Tibial nerve (tissue), 4 donors: ENCODE measurements at regions not wholly inside any gene's neighbourhood (a gene's known extent, or its start where the extent isn't known, plus 50 kb on each side); places are given as distances from the start of the nearest gene placed in this dataset.

Experiments
- DNase-seq, 2 donors: peaks; one replicate each; pipeline ENCODE4 v3.0.0-alpha.2; 2019; ENCODE audit warnings: low spot score in 2 of 2
- H3K27ac ChIP-seq, 4 donors: fragments of 200-600 bp; sonication (generic) in 3 of 4; one replicate each; pipeline ENCODE4 v1.5.1; 2017 to 2019; ENCODE audit warnings: mild to moderate bottlenecking in 1 of 4
- H3K27me3 ChIP-seq, 2 donors: fragments of 200-600 bp; sonication (generic) in 1 of 2; one replicate each; pipeline versions ENCODE4 v1.5.1 to v1.6.0; 2017 to 2019
- H3K36me3 ChIP-seq, 3 donors: fragments of 200-600 bp; sonication (generic); one replicate each; pipeline ENCODE4 v1.5.1; 2018 to 2019
- H3K4me1 ChIP-seq, 4 donors: fragments of 200-600 bp; sonication (generic) in 3 of 4; one replicate each; pipeline ENCODE4 v1.5.1; 2017 to 2019
- H3K4me3 ChIP-seq, 4 donors: fragments of 200-600 bp; sonication (generic) in 3 of 4; one replicate each; pipeline ENCODE4 v1.5.1; 2017 to 2019; ENCODE audit warnings: mild to moderate bottlenecking in 1 of 4, moderate library complexity in 1 of 4
- H3K9me3 ChIP-seq, 4 donors: fragments of 200-600 bp; sonication (generic) in 3 of 4; one replicate each; pipeline ENCODE4 v1.5.1; 2017 to 2019
- CTCF ChIP-seq, 5 experiments: fragments of 200-600 bp in 3 of 5; fragments of 450-650 bp in 2 of 5; sonication (generic) in 3 of 5; IDR thresholded peaks; one replicate each; pipeline ENCODE4 v1.5.1; 2016 to 2019; ENCODE audit warnings: antibody characterized with exemption in 5 of 5, mild to moderate bottlenecking in 3 of 5, moderate library complexity in 2 of 5
- EP300 ChIP-seq, 2 donors: sonication (generic); formaldehyde crosslinking; IDR thresholded peaks; one replicate each; pipeline ENCODE4 v1.6.1; 2017; ENCODE audit warnings: antibody characterized with exemption in 2 of 2, mild to moderate bottlenecking in 1 of 2
- POLR2A ChIP-seq, 2 donors: fragments of 450-650 bp; IDR thresholded peaks; one replicate each; pipeline ENCODE4 v1.6.1; 2017; ENCODE audit warnings: antibody characterized with exemption in 2 of 2, mild to moderate bottlenecking in 2 of 2, moderate library complexity in 2 of 2
- WGBS, 2 donors: methylation state at CpG; one replicate each; pipeline ENCODE4 v1.1.5; 2018; 5-methylcytosine and 5-hydroxymethylcytosine counted together

- Histone ChIP-seq H3K27me3 (no peaks in the 10 kb centered on the region), H3K9me3 (peaks cover 0 to 9% (median 0%) of the 10 kb centered on the region in 4 donors)
- WGBS, 2 donors = 91 to 92% methylated on average over 2 of the region's 2 CpGs
These were observed 186.3 kb downstream of the KCNE4 start for GRCh38 chr2:223238301-223238700.

GRCh38 chr2:223243233-223243632 is 191.2 kb downstream of the KCNE4 start:
- DNase-seq = no peak
- Histone ChIP-seq H3K36me3 (no peaks in the 10 kb centered on the region), H3K9me3 (peaks cover 0 to 15% (median 0%) of the 10 kb centered on the region in 4 donors), H3K4me1 (no peaks in the 10 kb centered on the region), H3K27me3 (no peaks in the 10 kb centered on the region), H3K4me3 (no peak overlapping the region), H3K27ac (no peak overlapping the region)
- TF ChIP-seq CTCF (IDR thresholded peaks at IDR 0.05) (no peak), POLR2A (IDR thresholded peaks at IDR 0.05) (no peak), EP300 (IDR thresholded peaks at IDR 0.05) (no peak)
- WGBS, 2 donors = 84 to 90% methylated on average over 3 of the region's 3 CpGs

More at GRCh38 chr2:223238301-223238700, 186.3 kb downstream of the KCNE4 start:
- Histone ChIP-seq H3K4me1 (no peaks in the 10 kb centered on the region), H3K4me3 (no peak overlapping the region), H3K27ac (no peak overlapping the region), H3K36me3 (no peaks in the 10 kb centered on the region)
- DNase-seq = no peak
- no peak for TF ChIP-seq EP300 (IDR thresholded peaks at IDR 0.05)
- TF ChIP-seq CTCF (IDR thresholded peaks at IDR 0.05) = no peak
- no peak for TF ChIP-seq POLR2A (IDR thresholded peaks at IDR 0.05)

- peak in 1 of 5 experiments; percentile 16 for TF ChIP-seq CTCF (IDR thresholded peaks at IDR 0.05)
- no peak for TF ChIP-seq POLR2A (IDR thresholded peaks at IDR 0.05)
- WGBS, 2 donors = 97% methylated on average over 3 of the region's 3 CpGs
- no peaks in the 10 kb centered on the region for H3K4me1 ChIP-seq
- no peak overlapping the region for H3K27ac ChIP-seq
- H3K27me3 ChIP-seq = no peaks in the 10 kb centered on the region
- no peaks in the 10 kb centered on the region for H3K36me3 ChIP-seq
- H3K9me3 ChIP-seq = peaks cover 0 to 15% (median 0%) of the 10 kb centered on the region in 4 donors
- no peak overlapping the region for H3K4me3 ChIP-seq
- no peak for DNase-seq
These were observed 195.1 kb downstream of the KCNE4 start for GRCh38 chr2:223247136-223247535.

GRCh38 chr2:223251656-223252229 is 199.8 kb downstream of the KCNE4 start:
- no peaks in the 10 kb centered on the region for H3K27me3 ChIP-seq
- DNase-seq = no peak
- H3K27ac ChIP-seq = no peak overlapping the region
- H3K4me1 ChIP-seq = no peaks in the 10 kb centered on the region
- no peak overlapping the region for H3K4me3 ChIP-seq
- 78 to 81% methylated on average over 10 of the region's 10 CpGs for WGBS, 2 donors
- no peaks in the 10 kb centered on the region for H3K36me3 ChIP-seq
- TF ChIP-seq EP300 (IDR thresholded peaks at IDR 0.05) (no peak), CTCF (IDR thresholded peaks at IDR 0.05) (no peak), POLR2A (IDR thresholded peaks at IDR 0.05) (no peak)
- H3K9me3 ChIP-seq = peaks cover 0 to 15% (median 0%) of the 10 kb centered on the region in 4 donors

GRCh38 chr2:223260681-223261080 is 208.7 kb downstream of the KCNE4 start:
- TF ChIP-seq EP300 (IDR thresholded peaks at IDR 0.05) (no peak), CTCF (IDR thresholded peaks at IDR 0.05) (no peak), POLR2A (IDR thresholded peaks at IDR 0.05) (no peak)
- Histone ChIP-seq H3K9me3 (peaks cover 0 to 24% (median 0%) of the 10 kb centered on the region in 4 donors), H3K27me3 (no peaks in the 10 kb centered on the region), H3K27ac (no peak overlapping the region), H3K4me3 (no peak overlapping the region), H3K36me3 (no peaks in the 10 kb centered on the region), H3K4me1 (no peaks in the 10 kb centered on the region)
- DNase-seq = no peak
- WGBS, 2 donors = 62 to 64% methylated on average over 2 of the region's 2 CpGs
